Suppressor macrophage (primary cell): ENCODE measurements at regions not wholly inside any gene's neighbourhood (a gene's known extent, or its start where the extent isn't known, plus 50 kb on each side); places are given as distances from the start of the nearest gene placed in this dataset.

Source experiments
- DNase-seq, 4 experiments: peaks; one replicate each; pipeline ENCODE4 v3.0.0-alpha.2; 2020 to 2022

DNA sequence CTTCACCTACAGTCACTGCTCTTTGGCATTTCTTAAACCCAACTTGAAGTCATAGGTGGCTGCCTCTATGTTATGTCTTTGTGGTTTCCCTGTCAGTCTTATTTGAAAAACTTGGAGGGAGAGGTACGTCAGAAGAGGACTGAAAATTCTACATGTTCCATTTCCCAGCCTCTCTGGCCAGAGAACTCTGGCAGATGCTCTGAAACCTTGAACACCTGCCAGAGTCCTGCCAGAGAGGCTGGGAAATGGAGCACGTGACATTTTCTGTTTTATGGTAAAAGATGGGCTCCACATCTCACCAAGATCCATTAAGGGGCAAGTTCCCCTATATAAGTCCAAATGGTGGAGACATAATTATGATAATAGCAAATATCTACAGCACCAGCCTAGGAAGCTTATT is 99.5 kb downstream of the MAFB start:
- DNase-seq, result no peak

DNA sequence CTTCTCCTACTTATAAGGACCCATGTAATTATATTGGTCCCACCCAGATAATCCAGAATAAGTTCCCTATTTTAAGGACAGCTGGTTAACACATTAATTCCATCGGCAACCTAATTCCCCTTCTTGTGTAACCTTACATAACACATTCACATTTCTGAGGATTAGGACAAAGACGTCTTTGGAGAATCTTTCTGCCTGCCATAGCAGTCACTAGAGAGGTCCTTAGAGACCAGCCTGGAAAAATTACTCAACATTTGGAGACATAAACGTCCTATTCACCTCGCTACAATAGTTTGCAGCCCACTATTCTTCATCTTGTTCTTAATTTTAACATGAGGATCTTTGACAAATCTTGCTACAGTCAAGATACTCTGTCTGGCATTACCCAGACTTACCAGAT is 100.1 kb downstream of the MAFB start:
- DNase-seq, result no peak

DNA sequence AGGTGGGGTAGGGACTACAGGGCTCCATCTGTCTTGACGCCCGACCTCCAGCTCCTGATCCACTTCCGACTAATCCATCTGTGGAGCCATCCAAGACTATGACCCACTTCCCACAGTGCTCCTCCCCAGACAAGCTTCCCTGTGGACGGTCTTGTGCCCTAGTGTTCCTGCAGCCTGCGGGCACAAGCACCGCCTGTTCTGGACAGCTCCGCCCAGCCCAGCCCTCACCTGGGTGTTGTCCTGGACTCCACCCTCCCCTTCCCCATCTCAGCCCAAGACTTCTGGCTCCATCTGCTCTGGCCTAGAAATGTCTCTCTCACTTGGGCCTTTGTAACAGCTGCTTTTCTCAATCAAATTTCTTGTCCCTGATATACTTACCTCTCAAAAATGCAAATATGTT is 102.0 kb downstream of the MAFB start:
- no peak for DNase-seq

DNA sequence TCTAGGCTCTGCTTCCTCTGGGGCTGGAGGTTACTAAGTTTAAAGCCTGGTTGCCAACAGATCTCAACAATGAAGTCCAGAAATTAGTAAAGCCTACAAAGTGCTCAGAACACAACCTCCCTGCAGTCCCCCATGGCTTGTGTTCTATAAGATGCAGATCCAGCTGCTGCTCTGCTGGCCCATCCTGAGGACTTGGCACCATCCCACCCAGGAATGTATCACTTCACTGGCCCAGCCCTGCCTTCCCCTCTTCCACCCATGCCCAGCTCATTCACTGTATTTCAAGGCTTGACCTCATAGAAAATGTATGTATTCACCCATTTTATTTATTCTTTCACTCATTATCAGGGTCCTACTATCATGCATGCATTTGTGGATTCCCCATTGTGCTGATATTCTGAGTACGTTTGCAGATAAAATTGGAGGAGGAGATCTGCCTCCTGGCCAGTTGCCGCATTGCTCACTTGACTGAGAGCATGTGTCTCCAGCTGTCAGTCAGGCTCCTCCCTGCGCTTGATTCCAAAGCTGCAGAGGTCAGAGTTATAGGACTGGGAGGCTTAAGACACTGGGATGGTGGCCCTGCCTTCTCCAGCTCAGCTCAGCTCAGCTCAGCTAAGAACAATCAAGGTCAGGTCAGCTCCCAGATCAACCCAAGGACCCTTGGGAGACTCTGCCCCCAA is 104.8 kb downstream of the MAFB start:
- DNase-seq, result no peak

DNA sequence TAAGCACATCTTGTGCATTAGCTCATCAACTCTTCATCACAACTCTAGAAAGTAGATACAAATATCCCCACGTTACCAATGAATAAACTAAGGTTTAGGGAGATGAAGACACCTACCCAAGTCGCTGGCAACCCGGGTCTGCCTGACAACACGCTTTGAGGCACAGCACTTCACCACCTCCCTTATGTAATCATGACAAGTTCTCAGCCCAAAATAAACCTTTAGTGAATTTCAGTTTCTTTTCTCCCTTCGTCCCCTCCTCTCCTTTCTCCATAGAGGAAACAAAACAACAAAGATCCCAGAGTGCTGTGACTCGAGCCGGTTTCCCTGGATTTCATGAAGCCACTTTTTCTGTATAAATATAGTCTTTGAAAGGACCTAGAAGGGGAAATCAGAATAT is 105.4 kb downstream of the MAFB start:
- peak in 2 of 4 experiments; percentile 19 to 21 for DNase-seq

DNA sequence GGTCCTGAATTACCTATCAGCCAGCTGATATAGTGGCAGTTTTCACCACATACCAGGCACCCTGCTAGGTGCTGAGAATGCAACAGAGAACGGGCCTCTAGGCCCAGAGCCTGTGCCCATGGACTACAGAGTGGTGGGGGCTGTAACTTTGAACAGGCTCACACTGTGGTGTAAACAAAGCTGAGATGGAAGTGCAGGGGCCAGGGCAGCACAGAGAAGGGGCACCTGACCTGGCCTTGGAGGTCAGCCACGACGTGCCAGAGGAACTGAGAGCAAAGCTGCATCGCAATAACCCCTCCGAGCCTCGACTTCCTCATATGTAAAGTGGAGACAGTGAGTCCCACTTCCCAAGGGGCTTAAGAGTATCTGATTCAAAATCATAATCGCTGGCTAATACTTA is 105.8 kb downstream of the MAFB start:
- DNase-seq, result peak; percentile 48 to 76 (median 71)

DNA sequence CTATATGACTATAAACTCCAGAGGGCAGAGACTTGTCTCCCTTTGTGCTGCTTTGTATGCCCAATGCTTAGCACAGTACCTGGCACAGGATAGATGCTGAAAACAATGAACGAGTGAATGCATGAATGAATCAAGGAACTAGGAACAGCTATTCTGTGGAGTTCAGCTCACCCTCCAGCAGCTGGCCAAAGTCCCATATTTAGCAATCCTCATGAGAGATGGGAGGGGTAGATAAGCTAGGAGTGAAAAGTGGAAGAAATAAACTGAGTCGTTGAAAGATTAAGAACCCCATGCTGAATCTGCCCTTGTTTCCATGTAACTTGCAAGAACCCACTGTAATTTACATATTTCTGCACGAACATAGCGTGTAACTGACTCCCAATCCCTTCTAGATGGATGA is 106.5 kb downstream of the MAFB start:
- peak; percentile 15 to 55 (median 35) for DNase-seq

DNA sequence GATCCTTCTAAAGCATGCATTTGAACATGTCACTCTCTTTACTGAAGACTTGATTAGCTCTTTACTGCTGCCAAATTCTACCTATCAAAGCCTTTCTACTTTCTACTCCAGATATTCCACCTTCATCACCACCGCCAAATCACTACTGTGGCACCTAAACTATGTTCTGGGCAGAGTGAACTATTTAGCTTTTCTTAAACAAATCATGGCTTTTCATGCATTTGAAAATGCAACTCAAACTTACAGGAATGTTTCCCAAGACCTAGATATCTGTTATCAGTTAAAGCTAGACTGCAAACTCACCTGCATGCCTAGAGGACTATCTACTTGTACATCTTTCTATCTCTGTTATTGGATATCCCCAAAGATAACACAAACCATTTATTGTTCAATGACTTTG is 109.3 kb downstream of the MAFB start:
- no peak for DNase-seq

DNA sequence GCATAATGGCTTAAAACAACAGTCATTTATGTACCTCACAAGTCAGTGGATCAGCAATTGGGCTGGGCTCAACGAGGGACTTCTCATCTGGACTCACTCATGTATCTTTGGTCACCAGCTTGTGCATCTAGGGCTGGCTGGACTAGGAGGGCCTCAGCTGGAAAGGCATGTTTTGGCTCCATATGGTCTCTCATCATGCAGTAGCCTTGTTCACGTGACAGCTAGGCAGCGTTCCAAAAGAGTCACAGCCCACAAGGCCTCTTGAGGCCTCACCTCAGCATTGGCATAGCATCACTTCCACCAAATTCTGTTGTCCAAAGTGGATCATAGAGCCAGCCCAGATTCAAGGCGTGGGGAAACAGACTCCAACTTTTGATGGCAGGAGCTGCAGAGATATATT is 110.1 kb downstream of the MAFB start:
- no peak for DNase-seq

DNA sequence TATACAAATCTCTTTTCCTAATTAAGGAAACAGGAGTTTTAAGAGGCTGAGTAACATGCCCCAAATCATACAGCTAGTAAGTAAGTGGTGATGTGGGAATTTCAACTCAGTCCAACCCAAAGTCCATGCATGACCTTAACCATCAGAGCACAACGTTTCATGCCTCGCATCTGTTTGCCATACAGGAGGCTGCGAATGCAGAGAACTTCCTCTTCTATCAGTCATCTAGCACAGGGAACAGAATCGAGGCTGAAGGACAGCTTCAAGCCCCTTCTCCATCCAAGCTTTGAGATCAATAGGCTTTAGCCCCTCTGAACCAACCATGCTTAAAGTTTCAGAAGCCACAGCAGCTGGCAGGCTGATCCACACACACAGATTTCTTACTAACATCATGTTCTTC is 113.2 kb downstream of the MAFB start:
- peak; percentile 28 to 60 (median 49) for DNase-seq

DNA sequence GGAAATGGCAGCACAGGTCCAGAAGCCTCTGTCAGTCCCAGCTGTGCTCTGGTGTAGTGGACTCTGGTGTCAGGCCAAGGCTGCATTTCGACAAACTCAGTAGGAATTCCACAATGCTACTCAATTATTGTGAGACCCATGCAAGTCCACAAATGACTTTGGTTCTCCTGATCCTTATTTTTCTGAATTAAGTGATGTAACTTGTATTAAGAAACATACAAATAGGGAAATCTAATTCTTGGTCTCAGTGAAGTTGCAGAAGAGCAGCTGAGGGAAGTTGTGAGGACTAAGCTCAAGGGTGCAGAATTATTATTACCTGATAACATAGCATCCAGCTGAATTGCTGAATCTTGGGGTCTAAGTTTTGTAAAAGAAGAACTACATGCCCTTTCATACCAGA is 116.8 kb downstream of the MAFB start:
- peak in 2 of 4 experiments; percentile 75 to 78 for DNase-seq

DNA sequence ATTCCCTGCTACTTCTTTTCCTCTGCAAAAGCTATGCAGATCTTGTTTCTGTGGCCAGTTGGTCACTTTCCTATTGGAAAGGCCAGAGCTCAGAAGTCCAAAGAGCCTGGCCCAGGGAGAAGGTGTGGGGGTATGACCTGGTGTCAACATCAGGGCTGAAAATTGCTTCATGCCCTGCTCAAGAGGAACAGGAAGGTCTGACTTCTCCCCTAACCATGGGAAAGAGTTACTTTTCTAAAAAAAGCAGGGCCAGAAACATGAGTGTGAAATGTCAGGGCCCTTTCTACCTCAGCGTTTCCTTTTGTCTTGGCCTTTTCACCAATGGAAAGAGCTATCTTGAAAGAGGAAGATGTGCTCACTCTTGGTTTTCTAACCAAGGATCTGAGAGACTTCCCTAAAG is 117.4 kb downstream of the MAFB start:
- DNase-seq, result peak; percentile 86 to 97 (median 92)

DNA sequence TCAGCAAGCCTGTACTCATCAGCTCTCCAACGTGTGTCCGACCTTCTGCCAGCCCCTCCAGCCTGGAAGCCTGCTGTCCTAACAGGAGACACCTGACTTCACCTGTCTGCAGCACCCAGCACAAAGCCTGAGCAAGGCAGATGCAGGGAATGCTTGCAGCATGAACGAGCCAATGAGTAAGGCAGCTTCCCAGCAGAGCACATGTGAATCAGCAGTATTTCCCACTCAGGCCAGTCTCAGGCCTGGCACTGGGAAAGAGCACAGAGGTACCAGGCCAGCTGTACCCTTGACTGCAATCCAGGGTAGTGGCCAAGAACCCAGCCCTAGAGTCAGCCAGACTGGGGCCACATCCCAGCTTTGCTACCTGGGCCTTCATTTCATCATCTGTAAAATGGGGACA is 120.8 kb downstream of the MAFB start:
- peak in 1 of 4 experiments; percentile 19 for DNase-seq

DNA sequence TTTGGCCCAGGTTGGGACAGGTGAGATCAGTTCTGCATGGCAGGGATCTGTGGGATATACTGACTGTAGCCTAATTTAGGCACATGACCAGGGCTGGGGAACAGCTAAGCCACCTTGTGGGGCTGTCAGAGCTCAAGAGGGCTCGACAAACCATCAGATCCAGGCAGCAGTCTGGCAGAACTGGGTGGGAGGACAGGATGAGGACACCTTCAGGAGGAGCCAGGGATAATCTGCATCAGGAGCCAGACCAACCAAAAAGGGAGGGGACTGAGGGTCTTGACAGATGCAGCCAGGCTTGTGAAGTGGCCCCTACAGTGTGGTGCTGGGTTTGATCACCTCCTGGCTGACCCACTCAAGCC is 123.4 kb downstream of the MAFB start:
- no peak for DNase-seq

DNA sequence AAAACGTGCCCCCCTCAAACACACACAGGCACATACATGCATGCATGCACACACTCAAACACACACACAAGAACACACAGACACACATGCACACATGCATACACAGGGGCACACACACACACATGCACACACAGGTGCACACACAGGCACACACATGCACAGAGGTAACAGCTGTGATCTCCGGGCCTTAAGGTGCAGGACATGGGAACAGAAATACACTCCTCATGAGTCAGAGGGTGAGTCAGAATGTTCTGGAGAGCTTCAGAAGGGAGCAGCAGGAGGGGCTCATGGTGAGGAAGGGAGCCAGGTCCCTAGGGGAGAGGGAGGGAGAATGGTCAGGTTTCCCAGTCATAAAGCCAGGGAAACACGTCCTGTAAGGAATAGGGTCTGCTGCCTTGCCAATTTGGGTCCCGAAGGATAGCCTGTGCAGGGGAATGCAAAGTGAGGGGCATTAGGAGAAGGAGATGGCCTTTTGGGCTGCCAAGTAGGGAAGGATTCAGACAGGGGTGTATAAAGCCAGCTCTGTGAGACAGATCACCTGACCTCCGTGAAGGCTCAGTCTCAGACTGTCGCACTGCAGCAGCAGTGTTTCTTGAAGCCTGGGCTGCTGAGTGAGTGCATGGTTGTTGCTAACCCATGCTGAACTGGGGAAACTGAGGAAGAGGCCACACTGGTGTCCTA is 123.9 kb downstream of the MAFB start:
- DNase-seq, result peak in 3 of 4 experiments; percentile 41 to 54 (median 49)

DNA sequence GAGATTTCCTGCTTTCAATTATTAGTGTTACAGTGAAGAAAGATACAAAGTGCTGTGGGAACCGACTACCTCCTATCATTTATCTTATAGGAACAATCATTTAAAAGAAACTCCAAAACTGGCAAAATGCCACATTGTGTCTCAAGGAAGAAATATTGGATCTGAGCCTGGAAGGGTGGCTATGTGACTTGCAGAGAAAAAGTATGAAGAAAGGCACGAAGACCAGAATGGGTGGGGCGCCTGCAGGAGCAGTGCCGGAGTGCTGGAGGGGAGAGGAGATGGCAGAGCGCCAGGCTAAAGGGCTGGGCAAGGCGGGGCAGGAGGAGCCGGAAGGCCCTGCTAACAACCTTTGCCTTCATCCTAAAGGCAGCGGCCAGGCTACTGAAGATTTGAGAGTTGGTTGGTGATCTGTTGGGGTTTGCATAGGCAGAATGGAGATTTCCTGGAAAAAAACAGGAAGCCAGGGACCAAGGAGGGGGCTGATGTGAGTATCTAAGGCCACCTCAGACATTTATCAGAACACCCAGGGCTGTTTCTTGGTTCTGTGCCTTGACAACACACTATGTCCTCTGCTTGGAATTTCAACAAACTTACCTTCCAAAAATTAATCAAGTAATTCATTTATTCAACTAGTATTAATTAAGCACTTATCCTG is 125.6 kb downstream of the MAFB start:
- DNase-seq, result peak in 3 of 4 experiments; percentile 28 to 41 (median 36)

DNA sequence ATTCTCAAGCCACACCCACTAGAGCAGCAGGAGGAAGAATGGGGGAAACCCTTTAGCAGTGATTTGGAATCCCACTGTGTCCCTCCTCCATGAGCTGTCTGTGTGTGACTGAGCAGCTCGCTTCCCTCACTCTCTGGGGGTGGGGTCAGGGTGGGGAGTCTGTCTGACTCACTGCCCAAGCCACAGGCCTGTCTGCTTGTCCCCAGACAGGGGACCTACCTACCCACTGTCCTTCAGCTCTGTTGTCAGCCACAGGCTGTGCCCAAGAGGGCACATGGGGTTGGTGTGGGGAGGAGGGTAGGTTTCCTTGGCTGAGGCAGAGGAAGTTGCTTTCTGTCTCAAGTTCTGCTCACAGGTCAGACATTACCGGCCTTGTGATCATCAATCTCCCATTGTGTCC is 127.0 kb downstream of the MAFB start:
- peak; percentile 82 to 95 (median 90) for DNase-seq

DNA sequence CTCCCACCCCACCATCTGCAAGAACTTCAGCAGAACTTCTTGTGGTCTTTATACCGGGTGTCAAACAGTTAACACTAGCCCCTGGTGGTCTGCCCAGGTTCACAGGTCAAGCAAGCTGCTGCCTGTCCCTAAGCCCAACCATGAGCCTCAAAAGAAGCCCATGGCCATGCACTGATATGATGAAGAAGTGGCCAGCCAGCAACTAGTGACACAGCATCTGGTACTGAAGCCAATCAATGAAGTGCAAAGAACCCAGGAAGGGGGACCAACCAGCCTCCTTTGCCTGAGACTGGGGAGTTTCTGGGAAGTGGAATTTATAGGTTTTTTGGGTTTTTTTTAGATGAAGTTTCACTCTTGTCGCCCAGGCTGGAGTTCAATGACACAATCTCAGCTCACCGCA is 127.8 kb downstream of the MAFB start:
- no peak for DNase-seq

DNA sequence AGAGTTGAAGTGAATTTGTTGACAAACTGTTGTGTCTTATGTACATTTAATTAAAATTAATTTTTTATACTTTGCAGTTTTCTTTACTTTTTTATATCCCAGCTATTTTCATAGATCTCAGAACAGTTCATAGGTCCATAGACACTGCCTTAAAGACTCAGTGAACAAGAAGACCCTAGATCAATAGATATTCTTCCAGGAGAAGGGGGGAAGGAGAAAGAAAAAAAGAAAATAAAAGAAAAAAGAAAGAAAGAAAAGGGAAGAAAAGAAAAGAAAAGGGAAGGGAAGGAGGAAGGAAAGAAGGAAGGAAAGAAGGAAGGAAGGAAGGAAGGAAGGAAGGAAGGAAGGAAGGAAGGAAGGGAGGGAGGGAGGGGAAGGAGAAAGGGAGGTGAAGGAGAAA is 130.8 kb downstream of the MAFB start:
- no peak for DNase-seq

DNA sequence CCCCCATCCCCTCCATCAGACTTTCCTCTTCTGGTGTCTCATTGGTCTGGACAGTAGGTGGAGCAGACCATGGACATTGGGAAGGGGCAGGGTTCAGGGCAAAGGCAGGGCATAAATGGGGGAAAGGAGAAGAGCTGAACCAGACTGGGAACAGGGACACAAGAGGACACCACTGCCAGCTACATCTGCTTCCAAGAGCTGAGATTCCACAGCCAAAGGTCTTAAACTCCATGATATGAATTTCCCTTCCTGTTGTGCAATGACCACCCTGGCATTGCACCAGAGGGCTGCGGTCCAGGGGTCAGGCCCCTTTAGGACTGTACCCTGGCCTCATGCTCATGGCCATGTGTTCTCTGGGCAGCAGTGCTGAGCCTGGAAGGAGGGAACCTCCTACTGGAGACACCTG is 137.9 kb downstream of the MAFB start:
- DNase-seq, result no peak

DNA sequence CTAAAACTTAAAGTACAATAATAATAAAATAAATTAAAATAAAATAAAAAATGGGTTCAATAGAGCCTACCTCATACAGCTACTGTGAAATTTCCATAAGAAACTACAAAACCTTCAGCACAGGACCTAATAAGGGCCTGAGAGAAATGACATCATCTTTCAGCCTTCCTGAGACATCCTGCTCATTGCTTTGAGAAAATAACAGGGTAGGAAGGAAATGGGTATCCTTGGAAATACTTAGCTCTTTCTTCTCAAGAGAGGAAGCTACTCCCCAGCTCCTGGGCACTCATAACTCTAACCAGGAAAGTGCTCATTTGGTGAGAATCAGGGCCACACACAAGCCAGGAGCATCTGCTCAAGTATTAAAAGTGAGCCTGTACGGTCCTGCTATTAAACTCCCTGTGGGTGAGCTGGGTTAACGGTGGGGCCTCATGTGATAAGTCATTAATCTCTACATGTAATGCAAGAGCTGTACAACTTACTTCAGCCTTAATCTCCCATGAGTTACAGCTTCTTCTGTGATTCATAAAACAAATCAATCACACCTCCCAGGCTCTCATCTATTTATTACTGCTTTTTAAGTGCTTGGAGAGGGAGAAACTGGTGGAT is 141.4 kb downstream of the MAFB start:
- DNase-seq, result peak in 1 of 4 experiments; percentile 16

DNA sequence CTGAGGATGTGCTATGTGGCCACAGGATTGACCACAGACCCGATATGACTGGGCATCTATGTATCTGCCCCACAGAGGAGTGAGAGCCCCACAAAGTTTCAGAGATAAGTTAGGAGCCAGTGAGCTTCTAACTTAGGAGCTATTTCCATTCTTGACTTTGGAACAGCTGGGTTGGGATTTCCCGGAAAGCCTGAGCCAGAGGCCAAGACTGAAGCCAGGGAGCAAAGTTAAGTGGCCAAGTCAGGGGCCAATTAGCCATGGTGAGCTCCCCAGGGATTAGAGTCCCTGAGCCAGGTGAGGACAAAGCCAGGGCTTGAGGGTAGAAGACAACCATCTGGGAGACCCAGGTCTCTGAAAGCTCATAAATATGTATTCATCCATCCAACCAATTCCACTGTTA is 143.6 kb downstream of the MAFB start:
- no peak for DNase-seq

DNA sequence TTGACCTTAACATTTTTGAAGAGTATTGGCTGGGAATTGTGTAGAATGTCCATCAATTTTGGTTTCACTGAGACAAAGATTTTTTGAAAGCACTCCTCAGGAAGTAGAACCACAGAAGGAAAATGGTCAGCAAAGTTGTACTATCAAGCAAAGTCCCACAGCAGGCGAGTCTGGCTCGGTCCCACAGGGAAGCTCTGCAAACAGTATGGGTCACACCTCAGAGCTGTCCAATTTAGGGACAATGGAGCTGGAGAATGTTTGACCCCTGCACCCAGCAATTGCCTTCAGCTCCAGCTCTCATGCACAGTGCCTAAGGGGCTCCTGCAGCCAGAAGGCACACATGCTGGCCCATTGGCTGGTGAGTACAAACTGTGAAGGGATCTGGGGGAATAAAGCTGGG is 147.0 kb downstream of the MAFB start:
- no peak for DNase-seq

DNA sequence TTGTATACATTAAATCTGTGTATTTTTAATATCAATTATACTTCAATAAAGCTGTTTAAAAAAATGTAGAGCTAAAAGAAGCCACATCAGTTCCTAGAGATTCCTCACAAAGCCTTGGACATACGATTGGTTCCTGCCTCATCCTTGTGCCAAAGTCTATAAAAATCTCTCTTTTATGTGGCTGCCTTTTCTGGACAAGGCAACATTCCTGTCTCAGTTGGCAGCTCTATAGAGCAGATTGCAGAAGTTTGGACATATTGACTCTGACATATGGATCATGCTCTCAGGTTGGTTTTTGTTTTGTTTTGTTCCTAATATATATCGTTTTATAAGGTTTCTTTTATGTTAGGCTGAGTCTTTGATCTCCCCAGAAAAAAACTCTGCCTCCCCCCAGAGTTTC is 148.9 kb downstream of the MAFB start:
- no peak for DNase-seq
